ENCODE measurements at regions not wholly inside any gene's neighbourhood (a gene's known extent, or its start where the extent isn't known, plus 50 kb on each side); places are given as distances from the start of the nearest gene placed in this dataset.

DNA sequence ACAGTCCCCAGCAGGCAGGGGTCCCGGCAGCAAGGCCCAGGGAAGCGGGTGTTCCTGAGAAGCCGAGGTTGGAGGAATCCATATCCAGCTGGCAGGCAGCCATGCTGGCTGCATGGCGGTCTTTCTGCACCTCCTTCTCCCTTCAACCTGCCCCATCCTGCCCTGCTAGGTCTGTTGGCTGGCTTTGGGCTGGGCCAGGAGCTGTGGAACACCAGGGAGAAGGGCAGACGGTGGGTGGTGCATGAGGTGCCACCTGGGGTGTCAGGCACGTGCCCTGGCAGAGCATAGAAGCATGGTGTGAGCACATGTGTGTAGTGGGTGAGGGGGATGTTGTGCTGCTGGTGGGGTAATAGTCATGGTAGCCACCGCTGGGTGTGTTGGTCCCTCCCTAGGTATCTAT lies 150.1 kb downstream of the PJA1 start:
- Mint-ChIP-seq H3K9me3 (ENCODE audit: unreplicated experiment) (peaks cover 1% of the 10 kb centered on the region), H3K27me3 (ENCODE audit: unreplicated experiment) (no peaks in the 10 kb centered on the region), H3K4me3 (ENCODE audit: unreplicated experiment) (no peak overlapping the region), H3K4me1 (ENCODE audit: low read depth, unreplicated experiment) (no peaks in the 10 kb centered on the region), H3K36me3 (ENCODE audit: unreplicated experiment) (no peaks in the 10 kb centered on the region), H3K27ac (ENCODE audit: unreplicated experiment) (no peak overlapping the region)
- DNase-seq: no peak
- TF ChIP-seq, protein P1, sequence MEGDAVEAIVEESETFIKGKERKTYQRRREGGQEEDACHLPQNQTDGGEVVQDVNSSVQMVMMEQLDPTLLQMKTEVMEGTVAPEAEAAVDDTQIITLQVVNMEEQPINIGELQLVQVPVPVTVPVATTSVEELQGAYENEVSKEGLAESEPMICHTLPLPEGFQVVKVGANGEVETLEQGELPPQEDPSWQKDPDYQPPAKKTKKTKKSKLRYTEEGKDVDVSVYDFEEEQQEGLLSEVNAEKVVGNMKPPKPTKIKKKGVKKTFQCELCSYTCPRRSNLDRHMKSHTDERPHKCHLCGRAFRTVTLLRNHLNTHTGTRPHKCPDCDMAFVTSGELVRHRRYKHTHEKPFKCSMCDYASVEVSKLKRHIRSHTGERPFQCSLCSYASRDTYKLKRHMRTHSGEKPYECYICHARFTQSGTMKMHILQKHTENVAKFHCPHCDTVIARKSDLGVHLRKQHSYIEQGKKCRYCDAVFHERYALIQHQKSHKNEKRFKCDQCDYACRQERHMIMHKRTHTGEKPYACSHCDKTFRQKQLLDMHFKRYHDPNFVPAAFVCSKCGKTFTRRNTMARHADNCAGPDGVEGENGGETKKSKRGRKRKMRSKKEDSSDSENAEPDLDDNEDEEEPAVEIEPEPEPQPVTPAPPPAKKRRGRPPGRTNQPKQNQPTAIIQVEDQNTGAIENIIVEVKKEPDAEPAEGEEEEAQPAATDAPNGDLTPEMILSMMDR (IDR thresholded peaks at IDR 0.05; ENCODE audit: partially characterized antibody, unreplicated experiment): no peak

DNA sequence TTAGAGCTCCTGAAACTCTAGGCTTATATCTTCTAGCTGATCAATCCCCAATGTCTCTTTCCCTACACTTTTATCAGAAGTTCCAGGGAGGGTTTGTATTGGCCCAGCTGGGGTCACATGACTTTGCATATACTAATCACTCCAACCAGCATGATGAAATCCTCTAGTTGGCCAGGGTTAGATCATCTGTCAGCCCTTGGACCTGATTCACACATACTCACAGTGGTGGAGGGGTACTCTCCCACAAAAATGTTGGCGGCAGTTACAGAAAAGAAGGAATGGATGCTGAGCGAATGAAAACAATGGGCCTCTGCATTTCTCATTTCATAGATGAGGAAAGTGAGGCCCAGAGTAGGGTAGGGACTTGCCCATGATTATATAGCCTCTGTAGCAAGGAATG lies 151.1 kb downstream of the PJA1 start:
- DNase-seq: no peak
- no peaks in the 10 kb centered on the region for H3K4me1 Mint-ChIP-seq (ENCODE audit: low read depth, unreplicated experiment)
- H3K36me3 Mint-ChIP-seq (ENCODE audit: unreplicated experiment): no peaks in the 10 kb centered on the region
- H3K27ac Mint-ChIP-seq (ENCODE audit: unreplicated experiment): no peak overlapping the region
- TF ChIP-seq, protein P1 (IDR thresholded peaks at IDR 0.05; ENCODE audit: partially characterized antibody, unreplicated experiment): no peak
- H3K27me3 Mint-ChIP-seq (ENCODE audit: unreplicated experiment): no peaks in the 10 kb centered on the region
- peaks cover 1% of the 10 kb centered on the region for H3K9me3 Mint-ChIP-seq (ENCODE audit: unreplicated experiment)
- H3K4me3 Mint-ChIP-seq (ENCODE audit: unreplicated experiment): no peak overlapping the region

DNA sequence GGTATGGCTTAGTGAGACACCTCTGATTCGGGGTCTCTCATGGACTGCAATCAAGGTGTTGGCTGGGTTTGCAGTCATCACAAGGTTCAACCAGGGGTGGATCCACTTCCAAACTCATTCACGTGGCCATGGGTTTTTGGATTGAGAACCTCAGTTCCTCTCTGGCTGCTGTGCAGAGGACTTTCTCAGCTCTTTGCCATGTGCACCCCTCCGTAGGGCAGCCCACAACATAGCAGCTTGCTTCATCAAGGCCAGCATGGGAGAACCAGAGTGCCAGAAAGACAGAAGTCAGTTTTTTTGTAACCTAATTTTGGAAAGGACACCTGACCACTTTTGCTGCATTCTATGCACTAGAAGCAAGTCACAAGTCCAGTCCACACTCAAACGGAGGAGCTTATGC lies 154.9 kb downstream of the PJA1 start:
- TF ChIP-seq, protein P1 (IDR thresholded peaks at IDR 0.05; ENCODE audit: partially characterized antibody, unreplicated experiment): no peak
- Mint-ChIP-seq H3K4me1 (ENCODE audit: low read depth, unreplicated experiment) (no peaks in the 10 kb centered on the region), H3K4me3 (ENCODE audit: unreplicated experiment) (no peak overlapping the region), H3K27me3 (ENCODE audit: unreplicated experiment) (no peaks in the 10 kb centered on the region), H3K27ac (ENCODE audit: unreplicated experiment) (no peak overlapping the region), H3K9me3 (ENCODE audit: unreplicated experiment) (peaks cover 1% of the 10 kb centered on the region), H3K36me3 (ENCODE audit: unreplicated experiment) (no peaks in the 10 kb centered on the region)
- DNase-seq: no peak

DNA sequence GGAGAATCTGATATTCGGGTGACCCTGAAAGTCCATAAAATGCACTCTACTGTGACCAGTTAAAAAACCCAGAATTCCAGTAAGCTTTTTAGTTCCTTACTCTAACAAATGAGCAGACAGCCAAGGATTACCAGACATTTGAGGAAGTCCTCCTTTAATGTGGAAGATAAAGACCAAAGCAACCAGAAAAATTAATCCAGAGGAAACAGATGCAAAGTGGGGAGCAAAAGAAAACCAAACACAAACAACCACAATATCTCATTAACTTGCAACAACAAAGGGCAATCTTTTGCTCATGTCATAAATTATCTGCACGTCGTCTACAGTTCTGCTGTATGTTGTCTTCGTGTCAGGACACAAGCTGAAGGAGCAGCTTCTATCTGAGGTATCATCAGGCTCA lies 164.4 kb downstream of the PJA1 start:
- DNase-seq: no peak
- Mint-ChIP-seq H3K4me3 (ENCODE audit: unreplicated experiment) (no peak overlapping the region), H3K36me3 (ENCODE audit: unreplicated experiment) (no peaks in the 10 kb centered on the region), H3K9me3 (ENCODE audit: unreplicated experiment) (no peaks in the 10 kb centered on the region), H3K27me3 (ENCODE audit: unreplicated experiment) (peaks cover 2% of the 10 kb centered on the region), H3K27ac (ENCODE audit: unreplicated experiment) (no peak overlapping the region), H3K4me1 (ENCODE audit: low read depth, unreplicated experiment) (no peaks in the 10 kb centered on the region)
- TF ChIP-seq, protein P1 (IDR thresholded peaks at IDR 0.05; ENCODE audit: partially characterized antibody, unreplicated experiment): no peak

DNA sequence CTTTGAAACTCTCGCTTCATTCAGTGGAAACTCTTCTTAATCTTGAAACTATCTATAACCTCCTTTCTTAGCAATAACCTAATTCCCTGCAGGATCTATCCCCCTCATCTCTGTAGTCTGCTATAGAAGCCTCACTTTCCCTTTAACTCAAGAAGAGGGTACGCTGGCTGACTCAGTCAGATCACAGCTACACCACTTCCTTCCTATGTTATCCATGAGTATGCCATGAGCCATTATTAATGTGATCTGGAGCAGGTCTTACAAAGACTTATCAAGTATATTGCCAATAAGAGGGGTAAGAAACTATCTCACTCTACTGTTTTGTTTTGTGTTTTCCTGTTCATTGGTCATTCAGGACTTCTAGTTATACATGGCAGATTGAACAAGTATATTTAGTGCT lies 165.3 kb downstream of the PJA1 start:
- H3K9me3 Mint-ChIP-seq (ENCODE audit: unreplicated experiment): peaks cover 2% of the 10 kb centered on the region
- no peak for DNase-seq
- TF ChIP-seq, protein P1 (IDR thresholded peaks at IDR 0.05; ENCODE audit: partially characterized antibody, unreplicated experiment): no peak
- H3K4me3 Mint-ChIP-seq (ENCODE audit: unreplicated experiment): no peak overlapping the region
- no peaks in the 10 kb centered on the region for H3K36me3 Mint-ChIP-seq (ENCODE audit: unreplicated experiment)
- peaks cover 2% of the 10 kb centered on the region for H3K27me3 Mint-ChIP-seq (ENCODE audit: unreplicated experiment)
- no peaks in the 10 kb centered on the region for H3K4me1 Mint-ChIP-seq (ENCODE audit: low read depth, unreplicated experiment)
- no peak overlapping the region for H3K27ac Mint-ChIP-seq (ENCODE audit: unreplicated experiment)
